ENCODE measurements at regions not wholly inside any gene's neighbourhood (a gene's known extent, or its start where the extent isn't known, plus 50 kb on each side); places are given as distances from the start of the nearest gene placed in this dataset.
"Not testable (repeated sequence)": the region's sequence is repeated elsewhere in the genome, so short reads cannot be mapped to it uniquely, and the experiment has no call there.

DNA sequence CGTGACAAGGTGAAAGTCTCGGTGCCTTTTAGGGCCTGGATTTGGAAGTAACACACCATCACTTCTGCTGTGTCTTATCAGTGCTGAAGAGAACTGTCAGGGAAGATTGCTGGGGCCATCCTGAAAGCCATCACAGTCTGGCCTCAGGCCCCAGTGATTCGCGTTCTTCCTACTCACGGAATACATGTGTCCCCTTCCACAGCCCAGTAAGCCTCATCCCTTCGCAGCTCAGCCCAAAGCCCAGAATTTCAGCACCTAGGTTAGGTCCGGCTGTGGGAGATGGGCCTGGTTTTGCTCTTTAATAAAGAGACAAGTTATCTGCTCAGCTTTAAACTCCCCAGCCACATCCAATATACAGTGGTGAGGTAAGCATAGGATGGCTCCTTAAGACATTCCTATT lies 113.0 kb upstream of the SPACA7 start:
- DNase-seq = no peak

DNA sequence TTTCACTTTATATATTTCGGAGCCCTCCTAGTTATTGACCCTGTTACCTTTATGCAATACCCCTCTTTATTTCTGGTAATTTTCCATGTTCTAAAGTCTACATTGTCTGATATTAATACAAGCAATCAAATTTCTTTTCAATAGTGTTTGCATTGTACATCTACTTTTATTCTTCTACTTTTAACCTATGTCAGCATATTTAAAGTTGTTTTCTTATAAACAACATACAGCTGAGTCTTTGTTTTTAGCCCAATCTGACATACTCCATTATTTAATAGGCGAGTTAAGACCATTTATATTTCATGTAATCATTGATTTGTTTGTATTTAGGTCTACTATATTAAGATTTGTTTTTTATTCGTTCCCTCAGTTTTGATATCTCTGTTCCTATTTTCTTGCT lies 108.5 kb upstream of the SPACA7 start:
- no peak for DNase-seq

DNA sequence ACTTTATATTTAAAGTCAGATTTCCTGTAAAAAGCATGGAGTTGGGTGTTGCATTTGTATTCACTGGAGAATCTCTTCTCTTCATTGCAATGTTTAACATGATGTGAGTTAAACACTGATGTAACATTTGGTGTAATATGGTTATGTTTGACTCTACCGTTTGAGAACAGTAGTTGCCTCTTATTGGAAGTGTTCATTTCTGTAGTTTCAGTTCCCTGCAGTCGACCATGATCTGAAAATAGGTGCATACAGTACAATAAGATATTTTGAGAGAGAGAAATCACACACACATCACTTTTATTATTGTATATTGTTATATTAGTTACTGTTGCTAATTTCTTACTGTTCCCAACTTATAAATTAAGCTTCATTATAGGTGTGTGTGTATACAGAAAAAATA lies 105.2 kb upstream of the SPACA7 start:
- DNase-seq = no peak

DNA sequence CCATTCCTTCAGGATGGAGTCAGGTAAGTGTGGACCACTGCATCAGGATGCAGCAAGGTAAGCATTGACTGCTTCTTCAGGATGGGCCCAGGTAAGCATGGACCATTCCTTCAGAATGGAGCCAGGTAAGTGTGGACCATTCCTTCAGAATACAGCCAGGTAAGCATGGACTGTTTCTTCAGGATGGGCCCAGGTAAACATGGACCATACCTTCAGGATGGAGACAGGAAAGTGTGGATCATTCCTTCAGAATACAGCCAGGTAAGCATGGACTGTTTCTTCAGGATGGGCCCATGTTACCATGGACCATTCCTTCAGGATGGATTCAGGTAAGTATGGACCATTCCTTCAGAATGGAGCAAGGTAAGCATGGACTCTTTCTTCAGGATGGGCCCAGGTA lies 89.4 kb upstream of the SPACA7 start:
- not testable (repeated sequence) for DNase-seq

DNA sequence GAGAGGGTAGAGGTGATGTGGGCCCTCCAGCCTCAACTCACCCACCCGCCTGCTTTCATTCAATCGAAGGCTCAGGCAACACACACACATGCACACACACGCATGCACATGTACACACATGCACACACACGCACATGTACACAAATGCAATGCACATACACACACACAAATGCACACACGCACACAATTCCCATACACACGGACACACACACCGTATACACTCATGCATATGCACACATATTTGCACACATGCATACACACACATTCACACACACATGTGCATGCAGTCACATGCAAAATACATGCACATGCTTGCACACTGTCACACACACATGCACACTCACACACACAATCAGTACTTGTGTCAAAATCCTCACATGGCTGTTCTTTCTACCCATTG lies 55.9 kb upstream of the SPACA7 start:
- DNase-seq = no peak

DNA sequence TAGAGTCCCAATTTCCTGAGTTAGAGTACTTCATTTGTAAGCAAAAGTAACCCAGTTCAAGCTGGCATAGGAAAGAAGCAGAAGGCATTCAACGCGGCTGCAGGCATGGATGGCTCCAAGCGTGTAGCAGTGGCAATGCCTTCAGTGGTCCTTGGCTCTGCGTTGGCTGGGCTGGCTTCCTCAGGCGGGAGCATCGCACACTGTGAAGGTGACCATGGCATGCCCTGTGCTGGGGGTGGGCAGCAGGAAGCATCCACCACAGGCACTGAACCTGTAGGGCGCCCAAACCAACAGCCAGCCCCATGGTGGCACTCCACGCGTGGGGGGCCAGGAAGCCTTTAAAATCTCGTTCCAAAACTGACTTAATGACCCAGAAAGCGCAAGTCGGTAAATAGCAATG lies 53.6 kb upstream of the SPACA7 start:
- DNase-seq = no peak

DNA sequence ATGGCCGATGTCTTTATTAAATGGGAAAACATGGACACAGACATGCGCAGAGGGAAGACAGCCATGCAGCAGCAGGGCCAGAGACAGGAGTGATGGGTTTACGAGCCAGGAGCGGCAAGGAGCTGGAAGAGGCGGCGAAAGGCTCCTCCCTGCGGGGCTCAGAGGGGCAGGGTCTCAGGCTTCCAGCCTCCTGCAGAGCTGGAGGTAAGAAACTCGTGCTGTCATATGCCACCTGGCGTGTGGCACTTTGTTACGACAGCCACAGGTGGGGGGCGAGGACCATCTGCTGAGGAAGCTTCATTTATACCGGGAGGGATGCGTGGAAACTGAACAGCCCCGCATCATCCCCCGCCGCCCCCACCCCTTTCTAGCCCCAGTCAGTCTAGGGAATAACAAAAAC lies 52.0 kb upstream of the SPACA7 start:
- DNase-seq = no peak

DNA sequence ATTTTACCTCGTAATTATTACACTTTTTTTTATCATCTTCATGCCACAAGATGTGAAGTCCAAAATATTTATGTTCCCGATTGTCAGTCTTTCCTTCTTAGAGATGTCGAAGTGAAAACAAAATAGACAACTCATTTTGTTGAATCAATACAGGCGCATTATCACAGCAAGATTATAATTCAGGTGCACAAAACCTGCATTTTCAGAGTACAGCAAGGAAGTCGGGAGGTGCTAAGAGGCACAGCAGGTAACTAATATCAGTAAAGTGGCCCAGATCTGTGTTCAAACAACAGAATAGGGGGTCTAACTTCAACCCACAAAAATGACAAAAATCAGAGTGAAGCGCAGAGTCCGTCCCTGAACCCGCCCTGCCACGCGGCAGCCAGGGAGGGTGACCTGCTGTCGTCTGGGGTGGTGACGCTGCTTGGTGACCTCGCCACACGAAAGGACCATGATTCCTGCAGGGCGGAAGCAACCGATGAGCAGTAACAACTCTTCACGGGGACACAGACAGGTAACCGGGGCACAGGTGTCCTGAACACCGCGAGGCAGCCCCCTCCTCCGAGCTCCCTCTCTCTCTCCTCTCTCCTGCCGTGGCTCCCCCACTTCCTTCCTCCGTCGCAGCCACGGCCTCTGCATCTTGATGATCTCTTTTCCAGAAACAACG lies 50.9 kb upstream of the SPACA7 start:
- no peak for DNase-seq

DNA sequence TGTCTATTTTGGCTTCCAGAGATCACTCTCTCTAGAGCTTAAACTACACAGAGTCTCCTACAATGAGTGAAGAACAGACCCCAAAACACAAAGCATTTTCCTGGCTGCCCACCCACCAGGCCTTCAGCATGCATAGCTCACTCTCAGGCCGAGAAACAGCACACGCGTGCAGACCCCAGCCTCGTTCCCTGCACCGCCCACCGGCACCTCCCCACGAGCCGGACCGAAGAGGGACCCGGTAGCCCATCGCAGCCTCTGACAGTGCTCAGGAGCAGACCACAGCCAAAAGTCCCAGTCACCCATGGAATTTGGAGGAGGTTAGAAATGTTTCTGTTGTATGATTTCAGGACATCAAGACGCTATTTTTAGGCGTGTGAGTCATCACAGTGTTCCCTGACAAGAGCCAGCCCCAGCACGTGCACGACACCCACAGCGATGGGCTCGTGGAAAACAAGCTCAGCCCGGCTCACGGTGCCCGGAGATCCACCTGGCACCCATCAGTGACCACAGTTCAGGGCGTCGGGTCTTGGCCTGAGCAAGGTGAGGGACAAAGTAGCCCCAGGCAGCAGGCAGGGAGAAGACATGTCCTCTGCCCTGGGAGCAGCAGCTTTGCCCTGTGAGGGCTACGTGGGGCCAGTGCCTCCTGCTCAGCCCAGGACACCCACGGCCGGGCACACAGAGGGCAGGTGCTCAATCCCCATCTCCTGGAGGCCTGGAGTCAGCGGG lies 50.1 kb upstream of the SPACA7 start:
- DNase-seq = peak; percentile 11

Measured in muscle of arm (tissue), 1 donor.